GM13976 (cell line): ENCODE measurements at regions not wholly inside any gene's neighbourhood (a gene's known extent, or its start where the extent isn't known, plus 50 kb on each side); places are given as distances from the start of the nearest gene placed in this dataset.

Experiments used
- DNase-seq: peaks from one replicate; pipeline ENCODE4 v3.0.0; 2012; ENCODE audit warnings: low spot score
- CTCF ChIP-seq: IDR thresholded peaks from 2 replicates; pipeline ENCODE4 v1.5.1; 2012; ENCODE audit warnings: borderline replicate concordance, mild to moderate bottlenecking; ENCODE audit not compliant: insufficient read depth; ENCODE audit errors: extremely low read depth, missing control alignments, control extremely low read depth
- in situ Hi-C: fragments of 300-500 bp; cut with MboI; formaldehyde crosslinking; loops from one replicate; pipeline ENCODE4 v1.12.0; 2022; ENCODE audit warnings: low sequenced_read_pairs, mixed read lengths, inconsistent platforms; ENCODE audit not compliant: unreplicated experiment

GRCh38 chr16:79716645-79717332 is 116.3 kb upstream of the MAF start:
- in situ Hi-C loops: no loop called here
- TF ChIP-seq CTCF: no peak
- no peak for DNase-seq

GRCh38 chr16:79715061-79715460 is 114.5 kb upstream of the MAF start:
- DNase-seq: no peak
- in situ Hi-C loops: no loop called here
- TF ChIP-seq CTCF: no peak

GRCh38 chr16:79714440-79714839 is 113.9 kb upstream of the MAF start:
- in situ Hi-C loops: no loop called here
- TF ChIP-seq CTCF: no peak
- DNase-seq: no peak

GRCh38 chr16:79713609-79714309 is 113.2 kb upstream of the MAF start:
- in situ Hi-C loops: no loop called here
- no peak for TF ChIP-seq CTCF
- no peak for DNase-seq

- in situ Hi-C loops: no loop called here
- no peak for DNase-seq
- TF ChIP-seq CTCF: no peak
Observed at GRCh38 chr16:79712276-79712675, 111.7 kb upstream of the MAF start.

GRCh38 chr16:79707876-79708275 is 107.3 kb upstream of the MAF start:
- in situ Hi-C loops: no loop called here
- no peak for TF ChIP-seq CTCF
- DNase-seq: no peak
